Suppressor macrophage treated with lipopolysaccharide for 1 hour (primary cell): ENCODE measurements at regions not wholly inside any gene's neighbourhood (a gene's known extent, or its start where the extent isn't known, plus 50 kb on each side); places are given as distances from the start of the nearest gene placed in this dataset.
"Not testable (repeated sequence)": the region's sequence is repeated elsewhere in the genome, so short reads cannot be mapped to it uniquely, and the experiment has no call there.

Source experiments
- DNase-seq, 3 donors: peaks; one replicate each; pipeline ENCODE4 v3.0.0-alpha.2; 2020 to 2022

DNA sequence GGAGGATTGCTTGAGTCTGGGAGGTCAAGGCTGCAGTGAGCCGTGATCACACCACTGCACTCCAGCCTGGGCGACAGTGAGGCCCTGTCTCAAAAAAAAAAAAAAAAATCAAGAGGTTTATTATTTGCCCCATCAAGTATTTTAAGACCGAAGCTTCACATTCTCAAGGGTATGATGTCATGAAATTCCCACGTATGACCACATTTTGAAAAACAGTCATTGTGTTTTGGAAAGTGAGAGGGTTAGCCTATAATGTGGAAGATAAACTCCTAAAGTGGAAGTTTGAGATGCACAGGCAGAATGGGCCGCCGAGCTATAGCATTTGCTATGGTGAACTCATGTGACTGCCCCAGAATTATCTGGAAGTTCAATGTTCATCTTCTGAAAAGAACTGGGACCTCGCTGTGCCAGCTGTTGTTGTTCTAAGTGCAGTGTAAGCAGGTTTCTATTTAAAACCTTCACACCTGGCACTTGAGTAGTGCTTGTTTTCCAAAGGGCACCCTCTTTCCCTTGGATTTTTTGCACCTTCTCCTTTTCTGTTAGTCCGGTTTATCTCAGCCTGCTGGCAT lies 96.9 kb upstream of the SLC25A33 start:
- DNase-seq: no peak

DNA sequence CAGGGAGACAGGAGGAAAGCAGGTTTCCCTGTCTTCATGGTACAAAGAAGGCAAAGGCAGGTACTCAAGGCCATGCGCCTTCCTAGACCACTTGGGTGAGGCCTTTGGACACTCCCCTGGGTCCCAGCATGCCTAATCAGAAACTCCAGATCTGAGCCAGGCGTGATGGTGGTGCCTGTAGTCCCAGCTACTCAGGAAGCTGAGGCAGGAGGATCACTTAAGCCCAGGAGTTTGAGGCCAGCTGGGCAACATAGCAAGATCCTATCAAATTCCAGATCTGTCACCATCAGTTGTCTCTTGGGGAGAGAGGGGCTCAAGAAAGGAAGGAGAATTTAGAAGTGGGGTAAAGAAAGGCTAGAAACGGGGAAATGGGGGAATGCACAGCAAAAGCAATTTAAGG lies 96.3 kb upstream of the SLC25A33 start:
- no peak for DNase-seq

DNA sequence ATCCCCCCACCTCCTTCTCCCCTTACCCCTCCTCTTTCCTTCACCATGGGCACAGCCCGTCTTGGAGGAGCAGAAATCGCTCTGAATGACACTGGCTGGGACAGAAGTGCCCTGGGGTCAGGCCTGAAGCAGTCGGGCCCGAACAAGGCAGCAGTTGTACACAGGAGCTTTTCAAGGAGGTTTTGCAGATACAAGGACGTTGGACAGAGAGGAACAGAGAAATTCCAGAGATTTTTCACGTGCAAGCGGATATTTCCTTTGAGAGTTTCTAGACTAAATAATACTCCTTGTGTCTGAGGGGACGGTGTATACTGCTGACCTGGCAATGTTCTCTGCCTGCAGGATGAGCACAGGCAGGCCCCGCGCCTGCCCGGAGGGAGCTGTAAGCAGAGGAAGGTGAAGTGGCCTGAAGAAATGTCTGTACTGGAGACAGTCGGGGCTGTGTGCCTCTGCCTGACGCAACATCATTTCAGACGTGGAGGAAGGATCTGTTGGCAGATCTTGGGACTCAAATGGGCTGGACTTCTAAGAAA lies 95.3 kb upstream of the SLC25A33 start:
- no peak for DNase-seq

DNA sequence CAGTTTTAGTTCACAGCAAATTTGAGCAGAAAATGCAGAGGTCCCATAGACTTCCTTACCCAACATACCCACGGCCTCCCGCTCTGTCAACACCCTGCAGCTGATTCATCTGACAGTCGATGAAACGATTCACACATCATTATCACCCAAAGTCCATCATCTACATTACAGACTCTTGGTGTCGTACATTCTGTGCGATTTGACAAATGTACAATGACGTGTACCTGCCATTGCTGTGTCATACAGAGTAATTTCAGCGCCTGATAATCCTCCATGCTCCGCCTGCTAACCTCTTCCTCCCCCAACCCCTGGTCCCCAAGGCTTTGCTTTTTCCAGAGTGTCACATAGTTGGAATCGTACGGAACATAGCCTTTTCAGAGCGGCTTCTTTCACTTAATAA lies 94.7 kb upstream of the SLC25A33 start:
- no peak for DNase-seq

DNA sequence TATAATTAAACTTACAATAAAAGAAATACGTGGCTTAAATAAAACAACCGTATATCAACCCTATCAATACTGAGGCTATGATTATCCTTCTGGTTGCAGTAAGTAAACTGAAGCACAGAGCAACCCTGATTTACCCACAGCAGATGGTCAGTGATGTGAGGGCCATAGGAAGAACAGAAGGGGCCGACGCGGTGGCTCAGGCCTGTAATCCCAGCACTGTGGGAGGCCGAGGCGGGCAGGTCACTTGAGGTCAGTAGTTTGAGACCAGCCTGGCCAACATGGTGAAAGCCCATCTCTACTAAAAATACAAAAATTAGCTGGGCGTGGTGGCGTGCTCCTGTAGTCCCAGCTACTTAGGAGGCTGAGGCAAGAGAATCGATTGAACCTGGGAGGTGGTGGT lies 94.2 kb upstream of the SLC25A33 start:
- not testable (repeated sequence) for DNase-seq

DNA sequence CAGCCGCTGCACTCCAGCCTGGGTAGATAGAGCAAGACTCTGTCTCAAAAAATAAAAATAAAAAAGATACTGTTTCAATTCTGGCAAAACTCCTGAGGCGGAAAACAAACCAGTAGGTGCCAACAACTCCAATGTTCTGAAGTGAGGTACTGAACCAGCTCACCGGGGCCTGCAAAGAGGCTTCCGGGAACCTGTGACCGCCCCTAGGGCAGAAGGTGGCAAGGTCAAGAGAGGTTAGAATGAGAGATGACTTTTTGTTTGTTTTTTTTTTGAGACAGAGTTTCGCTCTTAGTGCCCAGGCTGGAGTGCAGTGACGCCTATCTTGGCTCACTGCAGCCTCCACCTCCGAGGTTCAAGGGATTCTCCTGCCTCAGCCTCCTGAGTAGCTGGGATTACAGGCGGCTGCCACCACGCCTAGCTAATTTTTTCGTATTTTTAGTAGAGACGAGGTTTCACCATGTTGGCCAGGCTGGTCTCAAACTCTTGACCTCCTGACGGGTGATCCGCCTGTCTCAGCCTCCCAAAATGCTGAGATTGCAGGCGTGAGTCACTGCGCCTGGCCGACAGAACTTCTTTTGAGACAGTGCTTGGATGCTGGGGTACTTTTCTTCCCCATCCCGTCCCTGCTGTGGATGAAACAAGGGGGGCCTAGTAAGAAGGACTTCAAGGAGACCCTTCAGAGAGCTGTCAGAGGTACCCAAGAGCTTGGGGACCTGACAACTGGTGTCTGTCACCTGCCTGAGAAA lies 91.9 kb upstream of the SLC25A33 start:
- DNase-seq: no peak

DNA sequence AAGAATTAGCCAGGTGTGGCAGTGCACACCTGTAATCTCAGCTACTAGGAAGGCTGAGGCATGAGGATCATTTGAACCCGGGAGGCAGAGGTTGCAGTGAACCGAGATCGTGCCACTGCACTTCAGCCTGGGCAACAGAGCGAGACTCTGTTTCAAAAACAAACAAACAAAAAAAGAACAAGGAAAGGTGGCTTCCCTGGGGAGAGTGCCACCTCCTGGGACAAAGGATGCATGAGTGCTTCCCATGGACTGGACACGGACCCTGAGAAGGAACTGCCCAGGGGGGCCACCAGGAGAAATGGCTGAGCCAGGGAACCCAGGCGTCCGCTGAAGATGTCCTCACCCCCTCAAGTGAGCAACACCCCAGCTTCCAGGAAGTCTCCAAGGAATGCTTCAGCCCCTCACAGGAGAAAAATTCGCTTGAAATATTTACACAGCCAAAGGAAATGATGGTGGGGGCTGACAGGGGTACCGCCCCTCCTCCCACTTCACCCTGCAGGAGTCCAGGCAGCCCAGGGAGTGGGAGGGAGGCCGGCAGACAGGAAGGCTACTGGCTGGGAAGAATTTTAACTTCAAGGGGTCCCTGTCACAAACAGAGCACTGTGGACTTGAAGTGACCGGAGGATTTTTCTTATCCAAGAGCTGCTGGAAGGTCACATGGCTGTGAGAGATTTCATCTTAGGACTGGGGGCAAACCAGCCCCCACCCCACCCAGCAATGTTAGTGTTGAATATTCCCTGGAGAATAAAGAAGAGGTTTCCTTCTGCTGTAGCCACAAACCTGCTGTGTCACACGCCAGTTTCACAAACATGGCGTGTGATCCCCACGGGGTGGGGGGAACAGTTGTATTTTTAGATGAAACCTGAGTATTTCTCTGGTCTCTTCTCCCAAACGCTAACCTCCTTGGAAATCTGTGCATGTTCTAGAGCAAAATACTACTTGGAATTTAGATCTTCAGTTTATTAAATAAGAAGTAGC lies 90.8 kb upstream of the SLC25A33 start:
- DNase-seq: peak in 1 of 3 donors; percentile 11

DNA sequence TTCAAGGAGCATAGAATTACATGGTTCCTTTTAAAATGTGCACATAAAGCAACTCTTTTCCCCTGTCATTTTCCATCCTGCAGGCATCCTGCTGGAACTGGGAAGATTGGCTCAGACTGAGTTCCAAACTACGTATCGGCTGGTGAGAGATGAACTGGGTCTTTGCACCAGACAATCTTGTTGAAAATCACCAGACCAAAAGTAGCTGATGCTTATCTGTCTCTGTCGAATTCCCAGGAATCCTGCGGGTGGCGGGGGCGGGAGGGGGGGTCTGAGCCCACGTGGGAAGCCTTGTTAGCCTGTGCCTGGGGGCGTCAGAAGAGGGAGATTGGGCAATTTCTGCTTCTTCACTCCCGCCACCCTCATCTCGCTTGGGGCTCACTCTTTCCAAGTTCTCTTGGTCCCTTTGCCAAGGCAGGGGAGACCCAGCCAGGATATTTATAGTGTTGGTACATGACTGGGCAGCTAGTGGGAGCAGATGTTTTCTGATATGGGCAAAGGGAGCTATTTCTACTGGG lies 90.1 kb upstream of the SLC25A33 start:
- DNase-seq: no peak

DNA sequence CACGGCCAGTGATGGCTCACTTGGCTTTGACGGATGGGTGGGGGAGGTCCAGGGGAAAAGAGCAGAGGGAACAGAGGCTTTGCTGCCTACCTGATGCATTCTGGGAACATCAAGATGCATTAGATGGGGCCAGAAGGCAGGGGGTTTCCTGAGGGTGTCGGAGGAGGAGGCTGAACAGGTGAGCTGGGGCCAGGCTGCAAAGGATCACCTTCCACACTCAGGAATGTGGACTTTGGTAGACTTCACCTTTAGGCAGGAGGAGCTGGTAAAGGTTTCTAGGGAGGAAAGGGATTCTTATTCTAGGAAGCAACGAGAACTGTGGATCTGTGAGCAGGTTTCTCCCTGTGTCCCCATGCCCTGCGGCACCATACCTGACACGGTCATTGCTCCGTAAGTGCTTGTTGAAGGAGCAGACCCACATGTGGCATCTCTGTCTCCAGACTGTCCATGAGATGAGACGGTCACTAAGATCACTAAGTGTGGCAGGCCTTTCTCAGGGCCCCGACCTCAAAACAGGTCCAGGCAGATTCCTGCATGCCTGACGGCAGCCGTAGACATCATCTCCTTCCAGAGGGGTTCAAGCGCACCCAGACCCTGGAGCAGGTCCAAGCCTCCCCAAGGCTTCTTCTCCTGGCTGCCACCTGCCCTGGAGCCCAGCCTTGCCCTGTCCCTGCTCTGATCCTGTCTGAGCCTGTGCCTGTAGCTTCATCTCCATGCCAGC lies 89.1 kb upstream of the SLC25A33 start:
- DNase-seq: no peak

DNA sequence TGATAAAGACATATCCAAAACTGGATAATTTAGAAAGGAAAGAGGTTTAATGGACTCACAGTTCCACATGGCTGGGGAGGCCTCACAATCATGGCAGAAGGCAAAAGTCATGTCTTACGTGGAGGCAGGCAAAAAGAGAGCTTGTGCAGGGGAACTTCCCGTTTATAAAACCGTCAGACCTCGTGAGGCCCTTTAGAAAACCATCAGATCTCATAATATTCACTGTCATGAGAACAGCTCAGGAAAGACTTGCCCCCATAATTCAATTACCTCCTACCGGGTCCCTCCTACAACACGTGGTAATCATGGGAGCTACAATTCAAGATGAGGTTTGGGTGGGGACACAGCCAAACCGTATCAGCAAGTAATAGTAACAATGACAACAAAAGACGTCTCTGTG lies 88.2 kb upstream of the SLC25A33 start:
- DNase-seq: peak in 1 of 3 donors; percentile 19

DNA sequence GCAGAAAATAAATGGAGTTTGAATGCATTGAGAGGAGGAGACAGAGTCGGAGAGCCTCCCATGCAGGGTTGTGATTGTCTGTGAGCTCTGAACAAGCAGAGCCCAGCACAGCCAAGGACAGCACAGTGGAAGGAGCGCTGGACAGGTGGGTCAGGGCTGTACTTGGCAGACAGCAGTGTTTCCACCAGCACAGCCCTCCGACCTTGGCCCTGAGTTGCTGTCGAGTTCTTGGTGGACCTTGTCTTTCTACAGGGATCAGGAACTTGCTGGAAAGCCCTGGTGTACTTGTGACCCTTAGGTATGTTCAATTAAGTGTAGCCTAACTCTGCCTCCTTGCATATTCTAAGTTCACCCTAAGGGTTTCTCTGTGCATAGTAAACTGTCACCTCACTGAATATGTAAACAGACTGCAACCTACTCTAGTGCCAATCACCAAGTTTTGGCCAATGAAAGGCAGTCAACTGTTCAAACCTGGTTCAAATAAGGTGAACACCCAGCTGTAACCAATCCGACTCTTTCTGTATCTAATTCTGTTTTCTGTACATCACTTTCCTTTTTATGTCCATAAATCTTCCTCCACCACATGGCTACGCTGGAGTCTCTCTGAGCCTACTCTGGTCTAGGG lies 86.6 kb upstream of the SLC25A33 start:
- no peak for DNase-seq

DNA sequence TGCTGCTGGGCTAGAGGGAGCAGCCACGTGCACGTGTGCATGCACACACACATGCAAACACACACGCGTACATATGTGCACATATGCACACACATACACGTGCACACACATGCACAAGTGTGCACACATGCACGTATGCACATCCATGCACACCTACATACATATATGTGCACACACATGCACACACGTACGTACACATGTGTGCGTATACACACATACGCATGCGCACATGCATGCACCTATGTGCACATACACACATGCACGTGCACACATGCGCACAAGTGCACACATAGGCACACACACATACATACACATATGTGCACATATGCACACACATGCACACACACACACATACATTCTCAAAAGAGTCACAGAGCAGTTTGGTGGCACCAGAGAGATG lies 85.9 kb upstream of the SLC25A33 start:
- no peak for DNase-seq

DNA sequence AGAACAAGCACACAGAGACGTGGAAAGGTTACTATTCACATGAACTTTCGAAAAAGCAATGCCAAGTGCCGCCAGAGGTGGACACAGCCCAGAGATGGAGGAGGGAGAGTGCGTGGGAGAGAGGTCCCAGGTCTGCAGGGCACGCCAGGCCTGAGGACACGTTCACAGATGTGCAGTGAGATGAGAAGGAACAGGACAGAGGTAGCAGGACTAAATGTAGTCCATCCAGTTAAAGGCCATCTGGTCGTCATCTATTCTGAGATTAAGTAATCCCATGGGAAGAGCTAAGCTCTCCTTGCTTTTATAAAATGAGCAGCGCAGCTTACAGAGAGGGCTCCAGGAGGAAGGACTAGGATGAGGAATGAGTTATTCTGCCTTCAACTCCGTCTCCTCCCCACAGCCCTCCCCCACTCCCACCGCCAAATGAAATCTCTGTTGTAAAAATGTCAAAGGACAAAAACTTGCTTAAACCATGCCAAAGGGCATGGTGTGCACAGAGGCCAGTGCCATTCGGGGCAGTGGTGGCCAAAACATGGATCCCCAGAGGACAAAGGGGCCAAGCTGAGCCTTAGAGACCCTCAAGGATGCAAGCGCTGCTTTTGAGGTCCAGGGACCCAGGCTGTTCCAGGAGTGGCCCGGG lies 85.4 kb upstream of the SLC25A33 start:
- no peak for DNase-seq

DNA sequence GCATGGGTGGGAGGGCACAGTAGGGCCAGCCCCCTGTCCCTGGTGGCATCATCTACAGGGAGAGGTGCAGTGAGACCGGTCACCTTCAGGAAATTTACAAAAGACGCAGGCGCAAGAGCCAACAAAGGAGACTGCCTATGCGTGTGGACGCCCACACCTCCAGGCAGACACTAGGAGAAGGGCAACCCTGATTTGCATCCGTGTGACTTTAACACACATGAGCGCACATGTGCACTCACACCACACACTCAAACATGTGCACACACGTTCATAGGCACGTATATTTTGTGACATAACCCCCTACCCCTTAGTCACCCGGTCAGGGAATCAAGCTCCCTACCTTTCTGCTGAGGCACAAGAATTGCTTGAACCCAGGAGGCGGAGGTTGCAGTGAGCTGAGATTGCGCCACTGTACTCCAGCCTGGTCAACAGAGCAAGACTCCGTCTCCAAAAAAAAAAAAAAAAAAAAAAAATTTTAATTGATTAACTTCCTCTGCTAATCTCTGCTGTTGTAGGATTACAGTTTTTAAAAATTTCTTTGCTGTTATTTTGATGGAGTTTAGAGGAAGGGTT lies 84.7 kb upstream of the SLC25A33 start:
- DNase-seq: no peak

DNA sequence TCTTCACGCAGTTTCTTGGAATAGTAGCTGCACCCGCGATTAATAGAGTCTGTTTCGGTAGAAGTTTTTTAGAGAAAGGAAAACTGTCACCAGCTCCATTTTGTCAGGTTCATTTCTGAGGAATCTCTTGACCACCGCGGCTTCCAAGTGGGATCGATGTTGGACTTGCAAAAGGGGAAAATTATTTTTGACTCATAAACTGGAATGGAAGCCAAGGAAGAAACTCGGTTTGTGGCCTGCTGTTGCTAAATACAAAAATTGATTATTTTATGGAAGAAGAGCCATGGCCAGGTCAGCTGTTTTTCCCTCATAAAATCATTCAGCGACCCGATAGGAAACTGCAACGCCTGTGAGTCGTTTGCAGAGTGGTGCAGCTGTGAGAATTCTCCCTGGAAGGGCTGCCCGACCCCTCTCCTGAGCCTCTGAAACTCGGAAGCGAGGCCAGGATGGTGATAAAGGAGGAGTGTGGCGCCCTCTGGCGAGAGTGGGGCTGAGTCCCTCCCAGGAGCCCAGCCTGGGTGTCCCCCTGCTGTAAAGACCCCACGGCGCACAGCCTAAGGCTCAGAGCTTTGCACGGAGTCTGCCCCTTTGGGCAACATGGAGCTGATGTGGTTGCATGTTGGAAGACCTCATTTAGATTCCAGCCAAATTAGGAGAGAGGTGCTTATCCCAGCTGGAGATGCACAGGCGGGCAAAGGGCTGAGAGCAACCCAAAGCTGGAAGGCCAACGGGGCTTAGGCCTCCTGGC lies 83.6 kb upstream of the SLC25A33 start:
- DNase-seq: peak; percentile 67 to 85 (median 67)

DNA sequence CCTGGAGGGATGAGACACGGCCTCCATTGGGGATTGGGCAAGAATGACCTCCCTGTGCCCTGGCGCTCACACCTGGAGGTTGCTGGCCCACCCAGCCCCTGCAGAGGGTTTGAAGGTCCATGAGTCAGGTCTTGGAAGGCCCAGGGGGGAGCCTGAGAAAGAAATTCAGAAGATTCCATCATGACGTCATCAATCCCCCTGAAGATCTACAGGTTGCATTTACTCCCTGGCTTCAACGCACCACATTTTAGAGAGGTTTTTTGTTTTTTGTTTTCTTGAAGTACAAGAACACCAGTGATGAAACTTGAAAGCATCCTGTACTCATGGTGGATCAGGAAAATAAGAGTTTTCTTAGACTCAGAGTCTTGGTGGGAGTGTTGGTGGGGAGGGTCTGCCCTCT lies 82.4 kb upstream of the SLC25A33 start:
- DNase-seq: no peak

DNA sequence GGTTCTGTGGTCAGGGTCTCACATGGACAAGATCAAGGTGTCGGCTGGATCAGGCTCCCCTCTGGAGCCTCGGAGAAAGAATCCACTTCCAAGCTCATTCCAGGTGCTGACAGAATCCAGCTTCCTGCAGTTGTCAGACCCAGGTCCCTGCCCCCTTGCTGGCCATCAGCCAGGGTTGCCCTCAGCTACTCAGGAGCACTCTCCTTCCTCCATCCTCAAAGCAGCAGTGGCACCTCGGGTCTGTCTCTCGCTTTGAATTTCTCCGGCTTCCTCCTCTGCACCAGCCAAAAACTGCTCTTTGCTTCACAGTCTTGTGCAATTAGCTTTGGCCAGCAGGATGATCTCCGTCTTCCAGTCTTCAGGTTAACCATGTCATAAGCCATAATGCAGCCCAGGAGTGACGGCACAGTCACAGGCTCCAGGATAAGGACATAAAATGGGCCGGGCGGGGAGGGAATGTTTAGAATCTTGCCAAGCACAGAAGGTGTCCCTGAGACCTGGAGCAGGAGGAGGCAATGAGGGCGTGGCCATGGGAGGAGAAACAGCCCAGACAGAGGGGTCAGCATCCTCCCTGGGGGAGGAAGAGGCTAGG lies 79.4 kb upstream of the SLC25A33 start:
- no peak for DNase-seq

DNA sequence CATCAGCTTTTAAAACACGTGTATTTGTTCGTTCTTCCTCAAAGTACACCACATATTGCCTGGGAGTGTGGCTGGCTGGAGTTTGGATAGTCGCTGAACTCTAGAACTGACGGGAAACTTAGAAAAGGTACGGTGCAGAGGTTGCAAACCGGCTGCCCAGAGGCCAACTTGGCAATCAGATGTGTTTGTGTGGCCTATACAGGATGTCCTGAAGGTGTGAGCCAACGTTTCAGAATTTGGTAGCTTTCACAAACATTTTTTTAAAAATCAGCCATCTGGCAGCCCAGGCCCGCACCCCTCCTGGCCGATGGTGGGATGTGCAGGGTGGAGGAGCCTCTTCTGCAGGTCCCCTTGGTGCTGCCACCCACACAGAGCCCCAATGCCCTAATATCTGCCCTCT lies 73.6 kb upstream of the SLC25A33 start:
- DNase-seq: no peak

DNA sequence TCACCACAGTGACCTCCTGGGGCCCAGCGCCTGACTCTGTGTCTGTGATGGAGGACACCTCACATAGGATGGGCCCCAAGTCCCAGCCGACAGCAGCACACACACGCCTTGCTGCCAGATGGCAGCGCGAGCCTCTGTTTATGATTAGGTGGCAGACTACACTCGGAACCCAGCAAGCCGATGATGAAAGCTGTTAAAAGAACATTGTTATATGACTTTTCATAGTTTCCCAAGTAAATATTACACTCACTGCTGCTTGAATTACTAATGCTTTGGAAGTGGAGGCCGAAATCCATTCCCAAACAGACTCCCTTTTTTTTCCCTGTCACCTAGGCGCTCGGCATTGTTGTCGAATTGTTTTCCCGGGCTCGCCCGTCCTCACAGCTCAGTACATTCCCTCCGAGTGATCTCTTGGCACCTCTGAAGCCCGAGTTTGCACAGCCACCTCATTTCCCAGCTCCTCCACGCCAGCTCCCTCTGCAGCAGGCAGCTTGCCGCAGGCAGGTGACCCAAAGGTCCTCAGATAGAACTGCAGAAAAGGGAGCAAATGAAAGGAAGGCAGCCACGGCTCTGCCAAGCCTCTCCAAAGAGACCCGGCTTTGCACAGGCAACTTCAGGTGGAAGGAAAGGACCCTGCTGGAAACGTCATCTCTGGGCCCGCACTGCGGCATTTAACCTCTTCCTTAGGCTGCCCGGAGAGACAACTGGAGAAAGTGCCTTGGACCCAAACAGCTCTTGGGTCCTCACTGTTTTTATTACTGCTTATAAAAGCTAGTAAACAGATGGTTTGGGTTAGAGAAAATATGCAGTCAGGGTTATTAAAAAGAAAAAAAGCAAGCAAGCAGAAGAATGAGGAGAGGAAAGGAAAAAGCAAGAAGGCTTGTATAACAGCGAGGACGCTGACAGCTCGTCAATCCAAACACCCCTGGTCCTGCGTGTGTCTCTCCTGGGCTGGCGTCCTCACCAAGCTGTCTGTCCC lies 72.2 kb upstream of the SLC25A33 start:
- no peak for DNase-seq
